Stimulated activated CD4-positive, alpha-beta T cell treated with anti-CD3 and anti-CD28 coated beads, Interleukin-4, amount 100 ng/mL, for 24 hours (primary cell): ENCODE measurements at regions not wholly inside any gene's neighbourhood (a gene's known extent, or its start where the extent isn't known, plus 50 kb on each side); places are given as distances from the start of the nearest gene placed in this dataset.
A peak's percentile ranks its signal among the peaks of the same experiment; 100 is the strongest.
"Not testable (repeated sequence)": the region's sequence is repeated elsewhere in the genome, so short reads cannot be mapped to it uniquely, and the experiment has no call there.

Experiments used
- DNase-seq: peaks from one replicate; pipeline ENCODE4 v3.0.0-alpha.2; 2020

DNA sequence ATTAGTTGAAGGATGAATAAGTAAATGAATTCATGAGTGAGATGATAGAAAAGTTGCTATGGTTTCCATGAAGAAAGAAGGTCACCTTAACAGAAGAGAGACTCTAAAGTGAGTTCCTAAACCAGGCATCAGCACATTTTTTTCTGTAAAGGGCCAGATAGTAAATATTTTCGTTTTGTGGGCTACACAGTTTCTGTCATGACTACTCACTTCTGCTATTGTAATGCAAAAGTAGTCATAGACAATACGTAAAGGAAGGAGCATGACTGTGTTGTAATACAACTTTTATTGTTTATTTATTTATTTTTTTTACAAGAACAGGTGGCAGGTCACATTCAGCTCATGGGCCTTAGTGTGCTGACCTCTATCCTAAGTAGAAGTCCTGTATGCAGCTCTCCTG lies 426.1 kb upstream of the DYNLRB2 start:
- DNase-seq = no peak

- no peak for DNase-seq
These were observed 426.8 kb upstream of the DYNLRB2 start for GRCh38 chr16:80113873-80114574.

- DNase-seq = no peak
These were observed 431.2 kb upstream of the DYNLRB2 start for GRCh38 chr16:80109581-80109980.

- no peak for DNase-seq
These were observed 432.9 kb upstream of the DYNLRB2 start for GRCh38 chr16:80107900-80108299.

GRCh38 chr16:80105751-80106150 lies 435.0 kb upstream of the DYNLRB2 start:
- DNase-seq = no peak

- no peak for DNase-seq
These were observed 435.6 kb upstream of the DYNLRB2 start for GRCh38 chr16:80105160-80105559.

- DNase-seq = no peak
These were observed 436.4 kb upstream of the DYNLRB2 start for GRCh38 chr16:80104401-80104800.

DNA sequence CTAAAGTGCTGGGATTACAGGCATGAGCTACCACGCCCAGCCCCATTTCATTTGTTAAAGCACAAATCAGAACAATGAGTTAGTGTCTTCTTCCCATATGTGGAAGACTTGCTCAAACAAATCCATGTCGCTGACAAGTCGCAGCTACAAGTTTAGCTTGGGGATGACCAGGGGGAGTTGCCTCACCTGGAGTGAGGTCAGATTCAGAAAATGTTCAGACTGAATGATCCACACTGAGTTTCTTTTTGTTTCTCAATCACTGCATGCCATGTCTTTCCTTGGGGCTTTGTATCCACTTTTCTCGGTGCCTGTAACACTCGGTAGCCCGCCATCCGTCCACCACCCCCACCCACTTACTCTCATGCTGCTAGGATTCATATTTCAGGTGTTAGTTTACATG lies 437.3 kb upstream of the DYNLRB2 start:
- no peak for DNase-seq

DNA sequence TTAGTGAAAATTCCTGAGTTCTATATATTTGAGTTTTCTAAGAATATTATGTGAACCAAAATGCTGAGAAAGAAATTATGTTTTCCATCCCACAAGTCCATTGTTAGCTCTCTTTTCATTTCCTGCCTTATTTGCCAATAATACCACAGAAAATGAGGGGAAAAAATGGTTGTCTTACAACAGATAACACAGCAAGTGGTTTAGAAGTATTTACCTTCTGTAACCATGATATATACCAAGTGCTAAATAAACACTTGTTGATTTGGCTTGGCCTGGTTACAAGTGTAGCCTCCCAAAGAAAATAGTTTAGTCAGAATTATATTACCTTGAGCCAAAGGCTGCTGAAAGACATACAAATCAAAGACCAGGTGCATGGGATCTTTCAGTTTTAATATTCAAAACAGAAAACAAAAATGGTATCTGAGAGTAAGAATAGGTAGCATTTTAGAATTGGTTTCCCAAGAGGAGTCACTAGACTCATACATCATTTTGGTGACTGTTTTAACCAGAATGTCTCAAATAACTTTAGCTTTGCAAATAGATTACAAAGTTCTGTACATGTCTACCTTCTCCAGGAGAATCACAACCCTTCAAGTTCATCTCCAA lies 439.8 kb upstream of the DYNLRB2 start:
- no peak for DNase-seq

- no peak for DNase-seq
These were observed 440.6 kb upstream of the DYNLRB2 start for GRCh38 chr16:80100186-80100585.

GRCh38 chr16:80097098-80097497 lies 443.7 kb upstream of the DYNLRB2 start:
- no peak for DNase-seq

DNA sequence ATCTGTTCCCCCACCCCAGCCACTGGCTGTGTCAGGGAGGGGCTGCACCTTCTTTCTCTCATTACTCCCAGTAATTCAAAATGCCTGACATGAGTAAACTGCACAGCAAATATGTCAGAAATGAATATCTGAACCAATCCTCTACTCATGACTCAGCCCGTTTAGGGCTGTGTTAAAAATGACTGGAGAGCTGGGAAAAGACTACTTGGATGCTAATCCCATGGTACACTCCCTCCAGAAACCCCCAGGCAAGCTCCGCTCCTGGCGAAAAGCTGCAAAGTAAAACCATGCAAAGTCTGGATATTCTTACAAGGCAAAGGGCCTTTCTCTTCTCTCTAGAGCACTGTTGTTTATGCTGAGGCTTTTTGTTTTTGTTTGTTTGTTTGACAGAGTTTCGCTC lies 448.1 kb upstream of the DYNLRB2 start:
- DNase-seq = no peak

- not testable (repeated sequence) for DNase-seq
These were observed 449.3 kb upstream of the DYNLRB2 start for GRCh38 chr16:80091453-80091852.

DNA sequence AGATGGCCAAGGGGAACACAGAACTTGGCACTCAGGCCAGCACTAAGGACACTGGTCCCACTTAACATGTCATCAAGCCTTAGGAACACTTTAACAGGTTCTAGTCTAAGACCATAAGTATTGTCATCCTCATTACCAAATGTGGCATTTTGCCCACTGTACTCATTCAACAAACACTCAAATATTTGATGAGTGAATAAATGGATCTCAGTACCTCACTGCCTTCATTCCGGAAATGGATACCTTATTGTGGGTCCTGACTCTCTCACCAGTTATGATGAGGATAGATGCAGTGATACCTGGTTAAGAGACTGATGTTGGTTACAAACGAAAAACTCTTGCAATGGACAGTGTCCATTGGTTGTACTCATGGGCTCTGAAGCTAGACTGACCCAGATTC lies 455.2 kb upstream of the DYNLRB2 start:
- no peak for DNase-seq

DNA sequence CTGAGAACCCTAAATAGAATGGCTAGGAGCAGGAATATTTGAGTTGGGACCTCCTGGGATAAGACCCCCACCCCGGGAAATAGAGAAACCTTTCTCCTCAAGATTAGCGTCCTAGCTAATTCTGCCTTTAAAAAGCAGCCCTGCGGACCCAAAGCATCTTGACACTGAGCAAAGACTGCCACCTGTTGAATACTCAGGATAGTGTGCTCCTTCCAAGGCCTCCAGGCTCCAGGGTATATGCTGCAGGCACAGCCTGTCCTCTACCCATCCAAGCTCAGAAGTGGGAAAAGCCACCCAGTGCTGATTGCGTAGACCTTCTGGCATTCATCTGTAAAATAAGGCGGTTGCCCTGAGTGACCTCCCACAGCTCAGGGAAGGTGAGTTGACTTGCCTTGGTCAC lies 456.2 kb upstream of the DYNLRB2 start:
- DNase-seq = peak; percentile 15

DNA sequence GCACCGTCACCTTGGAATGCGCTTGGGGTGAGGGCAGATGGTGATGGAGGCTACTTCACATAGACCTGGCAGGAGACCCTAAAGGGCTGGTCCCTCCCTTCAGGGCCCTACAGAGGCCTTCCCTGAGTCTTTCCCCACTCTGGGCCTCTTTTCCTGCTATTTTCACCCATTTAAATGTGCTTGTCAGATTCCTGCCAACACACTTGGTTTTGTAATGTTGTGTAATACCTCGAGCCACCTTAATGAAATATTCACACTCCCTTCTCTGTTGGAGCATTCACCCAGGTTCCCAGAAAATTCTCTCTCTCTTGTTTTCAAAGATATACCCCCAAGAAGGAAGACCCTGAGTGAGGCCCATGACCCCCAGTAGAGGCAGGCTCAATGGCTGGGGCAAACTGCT lies 456.6 kb upstream of the DYNLRB2 start:
- no peak for DNase-seq

GRCh38 chr16:80082906-80083305 lies 457.9 kb upstream of the DYNLRB2 start:
- no peak for DNase-seq

DNA sequence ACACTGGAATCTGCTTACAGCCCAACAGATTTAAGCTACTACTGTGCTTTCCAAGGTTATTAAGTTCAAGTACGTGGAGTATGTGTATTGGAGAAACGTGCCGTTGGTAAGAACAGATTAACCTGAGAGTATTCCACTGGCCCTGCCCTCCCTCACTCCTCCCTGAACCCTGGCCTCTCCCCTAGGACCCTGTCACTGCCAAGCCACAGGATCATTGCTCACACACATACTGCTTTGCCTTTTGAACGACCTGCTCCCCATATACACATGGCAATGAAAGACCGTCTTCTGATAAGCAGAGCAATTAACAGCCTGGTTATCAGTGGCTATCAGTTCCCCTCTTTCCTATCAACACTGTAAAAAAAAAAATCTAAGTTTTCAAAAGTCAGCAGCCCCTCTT lies 458.9 kb upstream of the DYNLRB2 start:
- no peak for DNase-seq

GRCh38 chr16:80080287-80080851 lies 460.4 kb upstream of the DYNLRB2 start:
- DNase-seq = no peak

DNA sequence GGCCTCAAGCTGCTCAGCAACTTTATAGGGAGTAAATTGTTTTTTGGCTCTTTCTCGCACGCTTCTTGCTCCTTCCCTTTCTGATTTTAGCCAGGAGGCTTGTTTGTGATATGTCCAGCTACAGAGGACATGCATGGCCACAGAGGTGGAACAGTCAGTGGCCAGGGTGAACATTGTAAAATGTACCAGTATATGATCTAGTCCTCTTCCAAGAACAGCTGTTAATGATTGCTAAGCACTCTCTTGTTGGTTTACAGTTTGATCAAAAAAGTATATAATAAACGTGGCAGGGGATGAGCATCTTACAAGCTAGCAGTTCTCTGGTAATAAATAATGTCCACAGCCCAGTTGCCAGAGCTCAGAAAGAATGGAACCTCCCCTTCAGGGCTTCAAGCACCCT lies 461.7 kb upstream of the DYNLRB2 start:
- DNase-seq = no peak

GRCh38 chr16:80077696-80078095 lies 463.1 kb upstream of the DYNLRB2 start:
- no peak for DNase-seq

DNA sequence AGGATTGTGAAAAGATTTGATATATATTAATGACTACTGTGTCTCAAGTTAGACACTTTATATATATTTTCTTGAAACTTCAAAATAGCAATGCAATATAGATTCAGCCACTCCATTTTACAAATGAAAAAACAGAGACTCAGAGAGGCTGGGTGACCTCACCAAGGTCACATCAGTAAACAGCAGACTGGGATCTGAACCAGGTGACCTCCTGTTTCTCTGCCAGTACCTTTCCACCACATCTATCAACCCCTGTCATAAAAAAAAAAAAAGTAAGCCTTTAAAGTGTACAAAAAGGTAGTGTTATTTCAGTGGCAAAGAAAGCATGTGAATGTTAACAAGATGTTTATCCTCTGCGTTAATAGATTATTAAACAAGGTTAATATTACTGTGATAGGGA lies 466.5 kb upstream of the DYNLRB2 start:
- no peak for DNase-seq

DNA sequence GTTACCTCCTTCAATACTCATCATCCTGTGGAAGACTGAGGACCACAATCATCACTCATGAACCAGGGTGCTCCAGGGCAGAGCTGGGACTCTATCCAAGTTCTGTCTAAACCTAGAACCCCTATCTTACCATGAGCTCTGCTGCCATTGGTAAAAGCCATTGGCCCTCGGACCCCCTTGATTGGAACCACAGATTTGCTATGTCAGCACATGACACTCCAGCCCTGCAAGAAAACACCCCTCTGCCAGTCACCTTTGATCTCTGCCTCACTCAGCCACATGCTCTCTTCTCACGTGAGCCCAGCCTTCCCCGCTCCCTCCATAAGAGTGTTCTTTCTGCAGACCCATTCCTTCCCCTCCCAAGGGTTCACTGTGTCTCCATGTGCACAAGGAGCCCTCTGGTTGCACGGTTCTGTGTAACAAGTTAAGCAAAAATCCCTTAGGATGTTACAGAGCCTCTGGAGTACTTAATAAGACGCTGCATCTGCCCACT lies 468.8 kb upstream of the DYNLRB2 start:
- no peak for DNase-seq

DNA sequence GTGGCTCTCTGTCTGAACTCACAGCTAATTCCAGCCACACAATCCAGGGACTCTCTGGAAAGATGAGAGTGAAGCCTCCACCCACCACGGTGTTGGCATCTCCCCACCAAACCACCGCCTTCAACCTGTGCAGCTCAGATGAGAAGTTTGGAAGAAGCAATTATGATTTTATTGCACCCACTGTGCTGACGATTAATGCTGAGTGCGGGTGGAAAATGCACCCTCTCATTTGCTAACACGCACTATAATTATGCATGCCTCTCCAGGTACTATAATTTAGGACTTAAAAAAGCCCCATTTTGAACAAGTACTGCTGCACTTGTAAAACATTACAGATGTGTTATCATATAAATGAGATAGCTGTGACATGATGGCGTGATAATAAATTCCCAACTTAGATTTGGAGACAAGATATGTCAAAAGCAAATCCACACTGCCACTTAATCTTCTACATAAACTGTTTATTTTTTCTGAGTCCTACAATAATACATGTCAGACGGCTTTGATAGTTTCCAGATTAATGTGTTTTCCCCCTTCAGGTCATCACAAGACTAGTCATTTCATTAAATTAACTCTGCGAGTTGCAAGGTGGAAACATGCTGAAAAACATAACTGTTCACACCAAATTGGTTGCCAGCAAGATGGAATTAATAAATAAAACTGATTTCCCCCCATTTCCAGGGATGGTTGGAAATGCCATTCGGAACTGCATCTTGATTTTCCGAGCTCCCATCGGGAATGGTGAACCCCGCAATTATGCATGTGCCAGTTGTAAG lies 466.5 kb upstream of the MAF start:
- DNase-seq = no peak
